ENCODE measurements at regions not wholly inside any gene's neighbourhood (a gene's known extent, or its start where the extent isn't known, plus 50 kb on each side); places are given as distances from the start of the nearest gene placed in this dataset.

- DNase-seq (ENCODE audit: low spot score) (no peak), FAIRE-seq (no peak), ATAC-seq (no peak)
- in situ Hi-C loops (cut with HindIII; ENCODE audit: extremely low pct_ligation_motif_present, low pct_unique_long_range_greater_than_20kb), result no loop called here
- H3K36me3 ChIP-seq (replicated peaks in 1 of 2; ENCODE audit: control insufficient read depth in 1 of 2, insufficient read depth in 2 of 2, low read length in 2 of 2), result no peaks in the 10 kb centered on the region
- H3K4me1 ChIP-seq (ENCODE audit: insufficient read depth, low read length), result no peaks in the 10 kb centered on the region
- H3K9ac ChIP-seq (ENCODE audit: insufficient read depth, low read depth, low read length), result no peak overlapping the region
- no peaks in the 10 kb centered on the region for H3K9me3 ChIP-seq (ENCODE audit: low read length)
- no peaks in the 10 kb centered on the region for H4K20me1 ChIP-seq (ENCODE audit: insufficient read depth, low read length)
- TF ChIP-seq ZNF629 (CRISPR knock-in tag; conservative IDR thresholded peaks at IDR 0.05) (no peak), HNRNPL (IDR thresholded peaks at IDR 0.05; ENCODE audit: low read depth, low read length) (0 out of 2 replicates have a peak, but pooled peaks have one; percentile 24), ZNF101 (CRISPR knock-in tag; IDR thresholded peaks at IDR 0.05; ENCODE audit: borderline replicate concordance, low read depth) (no peak), STAT5B (CRISPR knock-in tag; IDR thresholded peaks at IDR 0.05) (no peak), TARDBP (CRISPR knock-in tag; IDR thresholded peaks at IDR 0.05) (no peak), FOXJ3 (CRISPR knock-in tag; IDR thresholded peaks at IDR 0.05; ENCODE audit: borderline replicate concordance) (no peak), MIER2 (CRISPR knock-in tag; IDR thresholded peaks at IDR 0.05) (peak; percentile 92), IKZF1 (IDR thresholded peaks at IDR 0.05) (no peak), REST (IDR thresholded peaks at IDR 0.05; ENCODE audit: borderline replicate concordance in 1 of 2, low read depth in 1 of 2, low read length in 2 of 2) (peak; percentile 83 to 93), STAT6 (CRISPR knock-in tag; IDR thresholded peaks at IDR 0.05; ENCODE audit: borderline replicate concordance) (no peak)
- 16% methylated on average over 10 of the region's 10 CpGs for WGBS (ENCODE audit: low lambda C conversion rate)
- BruUV-seq (replicated peaks), result no TSS peak
- POLR2A ChIA-PET, result no interaction called here
- peaks cover 6 to 41% of the 10 kb centered on the region in 2 experiments; a peak in 4 of 5 replicates for H3K27me3 ChIP-seq (ENCODE audit: control insufficient read depth in 1 of 2, insufficient read depth in 2 of 2, low read length in 2 of 2)
- no peak overlapping the region for H3K4me2 ChIP-seq (ENCODE audit: low read depth, low read length)
- H3K4me3 ChIP-seq (replicated peaks in 1 of 3; ENCODE audit: insufficient read depth in 1 of 3, low read depth in 2 of 3, low read length in 3 of 3), result no peak overlapping the region
- H2AFZ ChIP-seq (ENCODE audit: low read length), result no peak overlapping the region
- no peaks in the 10 kb centered on the region for H3K79me2 ChIP-seq (ENCODE audit: insufficient read depth, low read length)
- intact Hi-C loops (cut with micrococcal nuclease; ENCODE audit: unreplicated experiment), result no loop called here
- CTCF ChIA-PET (ENCODE audit: low intra/inter-chr PET ratio, low total read pairs), result no interaction called here
- H3K27ac ChIP-seq (ENCODE audit: extremely low read length, insufficient read depth, low read length), result no peak overlapping the region
Observed at GRCh38 chr2:71856773-71857525, 290.7 kb downstream of the CYP26B1 start.

Data from HepG2 (cell line).